ENCODE measurements at regions not wholly inside any gene's neighbourhood (a gene's known extent, or its start where the extent isn't known, plus 50 kb on each side); places are given as distances from the start of the nearest gene placed in this dataset.
"Not testable (repeated sequence)": the region's sequence is repeated elsewhere in the genome, so short reads cannot be mapped to it uniquely, and the experiment has no call there.

GRCh38 chr20:4619144-4619543 lies 67.1 kb upstream of the PRNP start:
- H2BK15ac ChIP-seq (ENCODE audit: low read length); H4K91ac ChIP-seq (replicated peaks; ENCODE audit: insufficient read length, low read length); H3K4me3 ChIP-seq (ENCODE audit: extremely low read depth in 1 of 4, insufficient read depth in 2 of 4, low read depth in 3 of 4, low read length in 4 of 4); H2BK20ac ChIP-seq (ENCODE audit: low read length); H3K4me1 ChIP-seq (replicated peaks in 1 of 4; ENCODE audit: control insufficient read depth in 3 of 4, insufficient read depth in 4 of 4, low read length in 3 of 4); H3K27me3 ChIP-seq (replicated peaks in 1 of 4; ENCODE audit: control insufficient read depth in 3 of 4, extremely low read depth in 1 of 4, insufficient read depth in 3 of 4, low read length in 3 of 4); H4K20me1 ChIP-seq (replicated peaks in 1 of 2; ENCODE audit: control insufficient read depth in 1 of 2, insufficient read depth in 2 of 2, low read length in 2 of 2); H3K23ac ChIP-seq (ENCODE audit: insufficient read length); H3K9ac ChIP-seq (replicated peaks in 1 of 4; ENCODE audit: extremely low read depth in 1 of 4, low read depth in 3 of 4, low read length in 3 of 4); H3K14ac ChIP-seq (ENCODE audit: insufficient read length); H2BK12ac ChIP-seq (ENCODE audit: low read depth, low read length); H2BK5ac ChIP-seq (ENCODE audit: low read depth, low read length); CTCF ChIA-PET (ENCODE audit: partially characterized antibody); FAIRE-seq; H3K36me3 ChIP-seq (ENCODE audit: control insufficient read depth in 2 of 4, insufficient read depth in 4 of 4, low read length in 3 of 4); H3K18ac ChIP-seq (ENCODE audit: extremely low read depth, low read length); H3K23me2 ChIP-seq (ENCODE audit: low read depth, low read length); H3K4me2 ChIP-seq (ENCODE audit: insufficient read depth in 1 of 2, low read depth in 2 of 2, low read length in 2 of 2); H2AK5ac ChIP-seq (ENCODE audit: low read depth, low read length); H4K8ac ChIP-seq (ENCODE audit: extremely low read depth, insufficient read depth, low read length); H3K27ac ChIP-seq (ENCODE audit: low read depth, low read length); H3K4ac ChIP-seq (replicated peaks; ENCODE audit: insufficient read length, low read depth, low read length); H2AFZ ChIP-seq (ENCODE audit: low read length); H3K79me2 ChIP-seq (ENCODE audit: control insufficient read depth in 1 of 2, insufficient read depth in 2 of 2, low read length in 2 of 2); H3K79me1 ChIP-seq (ENCODE audit: low read depth, low read length); H2BK120ac ChIP-seq (replicated peaks; ENCODE audit: low read depth, low read length); H3K9me3 ChIP-seq (ENCODE audit: insufficient read depth in 2 of 2, low read depth in 1 of 2, low read length in 1 of 2); H3K56ac ChIP-seq (replicated peaks; ENCODE audit: insufficient read length, low read depth, low read length); POLR2A ChIA-PET (ENCODE audit: partially characterized antibody); DNase-seq (ENCODE audit: low read depth in 1 of 2, low spot score in 2 of 2); H4K5ac ChIP-seq (ENCODE audit: insufficient read length, low read depth, low read length): not testable (repeated sequence)
- 98% methylated on average over 4 of the region's 4 CpGs; no CpG with 5 or more reads in 1 of the 2 experiments for WGBS, 2 experiments (ENCODE audit: extremely low coverage in 1 of 2, insufficient coverage in 1 of 2, insufficient read length in 1 of 2, insufficient replicate concordance in 2 of 2, low coverage in 1 of 2, low lambda C conversion rate in 2 of 2, missing lambda C conversion rate in 1 of 2)

Data from H1 (cell line).